HCT116 (cell line): ENCODE measurements at regions not wholly inside any gene's neighbourhood (a gene's known extent, or its start where the extent isn't known, plus 50 kb on each side); places are given as distances from the start of the nearest gene placed in this dataset.

Experiments used
- ATAC-seq: fragments of 200-7000 bp; cut with Tn5 transposase; 2 replicates; pipeline ENCODE4 v1.9.1; 2020; ENCODE audit warnings: mild to moderate bottlenecking, moderate library complexity
- BruUV-seq: library from RNA; stranded (reverse); fragments of 400-500 nt; replicated peaks from 2 replicates; lab custom pipeline; 2021; lab: Mats Ljungman, UMichigan
- CTCF ChIA-PET: fragments of 300-600 bp; sonication (Branson Sonifier 250); formaldehyde crosslinking; loops from one replicate; lab custom pipeline; 2021; ENCODE audit warnings: antibody characterized with exemption; lab: Charles Lee
- POLR2A ChIA-PET: fragments of 300-600, 350-600 bp; sonication (Branson Sonifier 250); formaldehyde crosslinking; loops from one replicate; lab custom pipeline; 2021; ENCODE audit warnings: antibody characterized with exemption; lab: Charles Lee
- RAD21 ChIA-PET, 2 experiments: fragments of 300-600 bp; sonication (Branson Sonifier 250); formaldehyde crosslinking; loops; one replicate each; lab custom pipeline; 2023; ENCODE audit warnings: low total read pairs in 2 of 2; ENCODE audit not compliant: uncharacterized antibody in 2 of 2, unreplicated experiment in 2 of 2, low non-redundant PET in 1 of 2; lab: Charles Lee
- DNase-seq: peaks from one replicate; pipeline ENCODE4 v3.0.0-alpha.2; 2010; ENCODE audit warnings: low read depth, low spot score
- H2AFZ ChIP-seq: fragments of 200-600 bp; shearing (Covaris generic), sonication (generic); 2 replicates; pipeline ENCODE4 v1.6.1; 2017; ENCODE audit warnings: low read depth, mixed run types, mixed read lengths, antibody characterized with exemption, low read length; ENCODE audit not compliant: poor library complexity, severe bottlenecking
- H3K27ac ChIP-seq: 2 replicates; pipeline ENCODE4 v1.5.1; 2012; ENCODE audit warnings: low read depth, low read length
- H3K27me3 ChIP-seq: fragments of 200-600 bp; sonication (generic); 2 replicates; pipeline ENCODE4 v1.6.1; 2016; ENCODE audit warnings: mixed run types, low read length, mixed read lengths; ENCODE audit not compliant: insufficient read depth
- H3K36me3 ChIP-seq, 2 experiments: fragments of 200-500 bp in 1 of 2; fragments of 200-600 bp in 1 of 2; sonication (Bioruptor generic) in 1 of 2; sonication (generic) in 1 of 2; 2 replicates each; pipeline versions ENCODE4 v1.5.1 to v1.6.1; 2014 to 2016; ENCODE audit warnings: low read length in 2 of 2, inconsistent platforms in 1 of 2, mixed read lengths in 1 of 2, mixed run types in 1 of 2; ENCODE audit not compliant: insufficient read depth in 2 of 2, control insufficient read depth in 1 of 2
- H3K4me1 ChIP-seq, 2 experiments: fragments of 200-600 bp in 1 of 2; sonication (generic) in 1 of 2; 2 replicates each; pipeline versions ENCODE4 v1.5.1 to v1.6.1; 2012 to 2017; ENCODE audit warnings: low read length in 2 of 2, inconsistent platforms in 1 of 2, mild to moderate bottlenecking in 1 of 2, mixed read lengths in 1 of 2, mixed run types in 1 of 2, moderate library complexity in 1 of 2; ENCODE audit not compliant: insufficient read depth in 2 of 2, control insufficient read depth in 1 of 2
- H3K4me2 ChIP-seq: fragments of 200-600 bp; sonication (generic); 2 replicates; pipeline ENCODE4 v1.6.1; 2017; ENCODE audit warnings: mixed run types, low read length, mixed read lengths
- H3K4me3 ChIP-seq, 2 experiments: fragments of 200-600 bp in 1 of 2; sonication (generic) in 1 of 2; replicated peaks in 1 of 2; 2 replicates each; pipeline ENCODE4 v1.5.1; 2011 to 2016; ENCODE audit warnings: low read length in 2 of 2, control low read depth in 1 of 2, low read depth in 1 of 2, mild to moderate bottlenecking in 1 of 2, mixed read lengths in 1 of 2, mixed run types in 1 of 2
- H3K79me2 ChIP-seq: fragments of 200-600 bp; sonication (generic); 2 replicates; pipeline ENCODE4 v1.6.1; 2017; ENCODE audit warnings: mild to moderate bottlenecking, mixed run types, low read length, moderate library complexity, mixed read lengths; ENCODE audit not compliant: insufficient read depth
- H3K9ac ChIP-seq: fragments of 200-600 bp; sonication (generic); 2 replicates; pipeline ENCODE4 v1.6.1; 2016; ENCODE audit warnings: low read length, mixed read lengths
- H3K9me2 ChIP-seq: fragments of 200-600 bp; sonication (generic), shearing (Covaris generic); 2 replicates; pipeline ENCODE4 v1.6.1; 2017; ENCODE audit warnings: mixed run types, mild to moderate bottlenecking, moderate library complexity; ENCODE audit not compliant: insufficient read depth
- H3K9me3 ChIP-seq, 2 experiments: fragments of 200-500 bp in 1 of 2; fragments of 200-600 bp in 1 of 2; sonication (Bioruptor generic) in 1 of 2; sonication (generic) in 1 of 2; 2 replicates each; pipeline ENCODE4 v1.6.1; 2014 to 2017; ENCODE audit warnings: low read length in 2 of 2, mixed read lengths in 2 of 2, inconsistent platforms in 1 of 2, low read depth in 1 of 2, mild to moderate bottlenecking in 1 of 2, mixed run types in 1 of 2, moderate library complexity in 1 of 2; ENCODE audit not compliant: control insufficient read depth in 1 of 2, insufficient read depth in 1 of 2
- H4K20me1 ChIP-seq: fragments of 200-600 bp; sonication (generic), shearing (Covaris generic); 2 replicates; pipeline ENCODE4 v1.6.1; 2017; ENCODE audit warnings: mixed run types, mild to moderate bottlenecking, moderate library complexity; ENCODE audit not compliant: insufficient read depth
- CBX3 ChIP-seq: IDR thresholded peaks from 2 replicates; pipeline ENCODE4 v1.6.1; 2012; ENCODE audit warnings: low read depth
- EGR1 ChIP-seq: IDR thresholded peaks from 2 replicates; pipeline ENCODE4 v1.6.1; 2012; ENCODE audit warnings: low read depth
- ELF1 ChIP-seq: IDR thresholded peaks from 2 replicates; pipeline ENCODE4 v1.6.1; 2012; ENCODE audit warnings: low read depth, borderline replicate concordance
- EZH2 ChIP-seq: fragments of 200-600 bp; sonication (generic); IDR thresholded peaks from 2 replicates; pipeline ENCODE4 v1.6.1; 2017; ENCODE audit warnings: antibody characterized with exemption, mixed run types
- FOSL1 ChIP-seq: IDR thresholded peaks from 2 replicates; pipeline ENCODE4 v1.6.1; 2012; ENCODE audit warnings: low read depth
- POLR2A ChIP-seq: IDR thresholded peaks from 2 replicates; pipeline ENCODE4 v1.7.0; 2011; ENCODE audit warnings: borderline replicate concordance; ENCODE audit not compliant: insufficient read depth, insufficient read length; ENCODE audit errors: extremely low read depth
- RAD21 ChIP-seq: IDR thresholded peaks from 2 replicates; pipeline ENCODE4 v1.6.1; 2012; ENCODE audit warnings: low read depth, mild to moderate bottlenecking
- SRF ChIP-seq: IDR thresholded peaks from 2 replicates; pipeline ENCODE4 v1.6.1; 2012; ENCODE audit warnings: low read depth
- YY1 ChIP-seq: IDR thresholded peaks from 2 replicates; pipeline ENCODE4 v1.6.1; 2011; ENCODE audit warnings: low read length, low read depth, moderate library complexity, mild to moderate bottlenecking; ENCODE audit not compliant: insufficient replicate concordance; ENCODE audit errors: extremely low read depth
- ZFX ChIP-seq: fragments of 450-650 bp; IDR thresholded peaks from 2 replicates; pipeline ENCODE4 v1.6.1; 2017
- intact Hi-C: fragments of 100-400 bp; cut with micrococcal nuclease; formaldehyde crosslinking; loops from 2 replicates; pipeline ENCODE4 v1.10.0; 2022
- TF ChIP-seq, protein P1 (sequence below): IDR thresholded peaks from 2 replicates; pipeline ENCODE4 v1.6.1; 2011; ENCODE audit warnings: mild to moderate bottlenecking, low read length, moderate library complexity; ENCODE audit not compliant: insufficient replicate concordance; ENCODE audit errors: extremely low read depth
- TF ChIP-seq, protein P2 (sequence below): IDR thresholded peaks from 2 replicates; pipeline ENCODE4 v1.6.1; 2012
- TF ChIP-seq, protein P3 (sequence below): IDR thresholded peaks from 2 replicates; pipeline ENCODE4 v1.6.1; 2012; ENCODE audit warnings: low read depth

DNA sequence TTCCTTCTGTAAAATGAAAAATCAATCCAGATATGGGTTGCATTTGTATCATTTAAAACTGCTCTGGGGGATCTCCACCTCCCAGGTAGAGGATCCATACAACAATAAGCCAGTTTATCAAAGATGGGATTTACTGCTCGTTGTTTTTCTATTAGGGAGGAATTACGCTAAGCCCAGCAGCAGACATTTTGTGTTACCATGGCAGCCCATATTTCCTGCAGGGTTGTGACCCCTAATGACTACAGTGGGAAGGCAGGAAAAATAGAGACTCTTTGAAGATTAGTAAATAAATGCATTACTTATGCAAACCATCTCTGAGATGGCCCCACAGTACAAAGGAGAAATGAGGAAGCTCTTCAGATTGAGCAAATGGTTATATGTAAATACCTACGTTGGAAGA is 253.4 kb upstream of the GPR101 start:
- POLR2A ChIA-PET: no interaction called here
- no peak for ATAC-seq
- intact Hi-C loops: no loop called here
- CTCF ChIA-PET: no interaction called here
- RAD21 ChIA-PET: no interaction called here
- BruUV-seq: no TSS peak
- Histone ChIP-seq H3K4me2 (no peak overlapping the region), H4K20me1 (no peaks in the 10 kb centered on the region)
- TF ChIP-seq RAD21 (no peak), ZFX (no peak), ELF1 (no peak), CBX3 (no peak), EZH2 (no peak), SRF (no peak), EGR1 (no peak)
- TF ChIP-seq, protein P1, sequence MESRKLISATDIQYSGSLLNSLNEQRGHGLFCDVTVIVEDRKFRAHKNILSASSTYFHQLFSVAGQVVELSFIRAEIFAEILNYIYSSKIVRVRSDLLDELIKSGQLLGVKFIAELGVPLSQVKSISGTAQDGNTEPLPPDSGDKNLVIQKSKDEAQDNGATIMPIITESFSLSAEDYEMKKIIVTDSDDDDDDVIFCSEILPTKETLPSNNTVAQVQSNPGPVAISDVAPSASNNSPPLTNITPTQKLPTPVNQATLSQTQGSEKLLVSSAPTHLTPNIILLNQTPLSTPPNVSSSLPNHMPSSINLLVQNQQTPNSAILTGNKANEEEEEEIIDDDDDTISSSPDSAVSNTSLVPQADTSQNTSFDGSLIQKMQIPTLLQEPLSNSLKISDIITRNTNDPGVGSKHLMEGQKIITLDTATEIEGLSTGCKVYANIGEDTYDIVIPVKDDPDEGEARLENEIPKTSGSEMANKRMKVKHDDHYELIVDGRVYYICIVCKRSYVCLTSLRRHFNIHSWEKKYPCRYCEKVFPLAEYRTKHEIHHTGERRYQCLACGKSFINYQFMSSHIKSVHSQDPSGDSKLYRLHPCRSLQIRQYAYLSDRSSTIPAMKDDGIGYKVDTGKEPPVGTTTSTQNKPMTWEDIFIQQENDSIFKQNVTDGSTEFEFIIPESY: no peak
- TF ChIP-seq, protein P2, sequence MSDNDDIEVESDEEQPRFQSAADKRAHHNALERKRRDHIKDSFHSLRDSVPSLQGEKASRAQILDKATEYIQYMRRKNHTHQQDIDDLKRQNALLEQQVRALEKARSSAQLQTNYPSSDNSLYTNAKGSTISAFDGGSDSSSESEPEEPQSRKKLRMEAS: no peak
- TF ChIP-seq, all 23 proteins: peak for 0
- no peaks in the 10 kb centered on the region for H3K79me2 ChIP-seq
- no peaks in the 10 kb centered on the region for H3K4me1 ChIP-seq
- no peak overlapping the region for H2AFZ ChIP-seq
- H3K27me3 ChIP-seq: no peaks in the 10 kb centered on the region
- H3K9me3 ChIP-seq: no peaks in the 10 kb centered on the region
- no peak overlapping the region for H3K4me3 ChIP-seq
- H3K36me3 ChIP-seq: no peaks in the 10 kb centered on the region
- H3K9me2 ChIP-seq: no peaks in the 10 kb centered on the region
- no peak for DNase-seq
- H3K9ac ChIP-seq: no peak overlapping the region
- H3K27ac ChIP-seq: no peak overlapping the region

DNA sequence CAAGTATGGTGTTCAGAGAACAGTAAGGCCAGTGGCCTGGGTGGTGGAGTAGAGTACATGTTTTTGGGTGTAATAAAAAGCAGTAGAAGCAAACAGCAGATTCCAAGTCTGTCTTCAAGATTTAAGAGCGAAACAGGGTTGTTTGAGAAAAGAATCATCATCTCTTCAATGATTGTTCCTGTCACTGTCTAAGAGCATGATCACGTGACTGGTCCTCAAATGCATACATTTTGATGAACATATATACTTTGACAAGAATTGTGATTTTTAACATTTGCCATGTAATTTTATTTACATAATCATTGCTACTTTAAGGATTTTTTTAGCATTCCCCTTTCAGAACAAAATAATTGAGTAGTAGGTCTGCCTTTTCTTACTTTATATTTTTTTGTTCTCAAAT is 252.6 kb upstream of the GPR101 start:
- POLR2A ChIA-PET: no interaction called here
- Histone ChIP-seq H3K9ac (no peak overlapping the region), H3K4me1 (no peaks in the 10 kb centered on the region), H2AFZ (no peak overlapping the region), H3K79me2 (no peaks in the 10 kb centered on the region), H3K4me2 (no peak overlapping the region), H3K9me2 (no peaks in the 10 kb centered on the region), H4K20me1 (no peaks in the 10 kb centered on the region), H3K36me3 (no peaks in the 10 kb centered on the region), H3K9me3 (no peaks in the 10 kb centered on the region), H3K27ac (no peak overlapping the region), H3K4me3 (no peak overlapping the region), H3K27me3 (no peaks in the 10 kb centered on the region)
- intact Hi-C loops: no loop called here
- no TSS peak for BruUV-seq
- RAD21 ChIA-PET: no interaction called here
- no peak for DNase-seq
- ATAC-seq: no peak
- CTCF ChIA-PET: no interaction called here
- TF ChIP-seq RAD21 (no peak), YY1 (no peak), FOSL1 (no peak), POLR2A (no peak), ELF1 (no peak)
- TF ChIP-seq, protein P3, sequence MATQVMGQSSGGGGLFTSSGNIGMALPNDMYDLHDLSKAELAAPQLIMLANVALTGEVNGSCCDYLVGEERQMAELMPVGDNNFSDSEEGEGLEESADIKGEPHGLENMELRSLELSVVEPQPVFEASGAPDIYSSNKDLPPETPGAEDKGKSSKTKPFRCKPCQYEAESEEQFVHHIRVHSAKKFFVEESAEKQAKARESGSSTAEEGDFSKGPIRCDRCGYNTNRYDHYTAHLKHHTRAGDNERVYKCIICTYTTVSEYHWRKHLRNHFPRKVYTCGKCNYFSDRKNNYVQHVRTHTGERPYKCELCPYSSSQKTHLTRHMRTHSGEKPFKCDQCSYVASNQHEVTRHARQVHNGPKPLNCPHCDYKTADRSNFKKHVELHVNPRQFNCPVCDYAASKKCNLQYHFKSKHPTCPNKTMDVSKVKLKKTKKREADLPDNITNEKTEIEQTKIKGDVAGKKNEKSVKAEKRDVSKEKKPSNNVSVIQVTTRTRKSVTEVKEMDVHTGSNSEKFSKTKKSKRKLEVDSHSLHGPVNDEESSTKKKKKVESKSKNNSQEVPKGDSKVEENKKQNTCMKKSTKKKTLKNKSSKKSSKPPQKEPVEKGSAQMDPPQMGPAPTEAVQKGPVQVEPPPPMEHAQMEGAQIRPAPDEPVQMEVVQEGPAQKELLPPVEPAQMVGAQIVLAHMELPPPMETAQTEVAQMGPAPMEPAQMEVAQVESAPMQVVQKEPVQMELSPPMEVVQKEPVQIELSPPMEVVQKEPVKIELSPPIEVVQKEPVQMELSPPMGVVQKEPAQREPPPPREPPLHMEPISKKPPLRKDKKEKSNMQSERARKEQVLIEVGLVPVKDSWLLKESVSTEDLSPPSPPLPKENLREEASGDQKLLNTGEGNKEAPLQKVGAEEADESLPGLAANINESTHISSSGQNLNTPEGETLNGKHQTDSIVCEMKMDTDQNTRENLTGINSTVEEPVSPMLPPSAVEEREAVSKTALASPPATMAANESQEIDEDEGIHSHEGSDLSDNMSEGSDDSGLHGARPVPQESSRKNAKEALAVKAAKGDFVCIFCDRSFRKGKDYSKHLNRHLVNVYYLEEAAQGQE: no peak
- TF ChIP-seq, protein P1: no peak
